Lung (tissue), 11 donors: ENCODE measurements at regions not wholly inside any gene's neighbourhood (a gene's known extent, or its start where the extent isn't known, plus 50 kb on each side); places are given as distances from the start of the nearest gene placed in this dataset.

Experiments
- ATAC-seq: fragments of 200-7000 bp; cut with Tn5 transposase; one replicate; pipeline ENCODE4 v1.9.1; 2020; ENCODE audit warnings: moderate number of reproducible peaks; ENCODE audit not compliant: insufficient read depth, low FRiP score
- DNase-seq, 3 donors: peaks; one replicate each; pipeline ENCODE4 v3.0.0-alpha.2; 2013 to 2017
- H3K27ac ChIP-seq, 2 donors: one replicate each; pipeline ENCODE4 v1.5.1; 2013; ENCODE audit warnings: mild to moderate bottlenecking in 2 of 2, moderate library complexity in 2 of 2, control low read depth in 1 of 2, inconsistent platforms in 1 of 2, low read depth in 1 of 2, low read length in 1 of 2
- H3K27me3 ChIP-seq, 3 donors: one replicate each; pipeline ENCODE4 v1.5.1; 2013; ENCODE audit warnings: low read length in 2 of 3; ENCODE audit not compliant: control insufficient read depth in 3 of 3, insufficient read depth in 3 of 3
- H3K36me3 ChIP-seq, 4 donors: one replicate each; pipeline ENCODE4 v1.5.1; 2013; ENCODE audit warnings: low read length in 4 of 4, mild to moderate bottlenecking in 1 of 4, moderate library complexity in 1 of 4; ENCODE audit not compliant: control insufficient read depth in 4 of 4, insufficient read depth in 4 of 4
- H3K4me1 ChIP-seq, 5 donors: one replicate each; pipeline ENCODE4 v1.5.1; 2013; ENCODE audit warnings: low read length in 5 of 5, mild to moderate bottlenecking in 2 of 5, moderate library complexity in 1 of 5; ENCODE audit not compliant: control insufficient read depth in 5 of 5, insufficient read depth in 5 of 5
- H3K4me3 ChIP-seq: one replicate; pipeline ENCODE4 v1.5.1; 2013; ENCODE audit warnings: mild to moderate bottlenecking, control low read depth, moderate library complexity
- H3K9ac ChIP-seq, 2 donors: one replicate each; pipeline ENCODE4 v1.5.1; 2013; ENCODE audit warnings: low read length in 2 of 2, control low read depth in 1 of 2; ENCODE audit not compliant: insufficient read depth in 1 of 2
- H3K9me3 ChIP-seq, 4 donors: one replicate each; pipeline ENCODE4 v1.5.1; 2013; ENCODE audit warnings: low read length in 3 of 4, mild to moderate bottlenecking in 1 of 4, moderate library complexity in 1 of 4; ENCODE audit not compliant: control insufficient read depth in 4 of 4, insufficient read depth in 3 of 4
- WGBS, 2 donors: extraction: QIAGEN DNeasy Blood & Tissue Kit; methylation state at CpG; one replicate each; pipeline ENCODE4 v1.1.7; 2013; 5-methylcytosine and 5-hydroxymethylcytosine counted together
- TF ChIP-seq, protein P1 (sequence below): IDR thresholded peaks from 2 replicates; pipeline ENCODE4 v1.5.1; 2012; ENCODE audit warnings: mild to moderate bottlenecking; ENCODE audit errors: control extremely low read depth, extremely low read depth
- donor health status: control.
- donor health status: control.
- donor health status: Bipolar disorder and iron deficiency.
- donor health status: healthy.
- donor health status: DM: yes; HTN: yes; CAD: no.

DNA sequence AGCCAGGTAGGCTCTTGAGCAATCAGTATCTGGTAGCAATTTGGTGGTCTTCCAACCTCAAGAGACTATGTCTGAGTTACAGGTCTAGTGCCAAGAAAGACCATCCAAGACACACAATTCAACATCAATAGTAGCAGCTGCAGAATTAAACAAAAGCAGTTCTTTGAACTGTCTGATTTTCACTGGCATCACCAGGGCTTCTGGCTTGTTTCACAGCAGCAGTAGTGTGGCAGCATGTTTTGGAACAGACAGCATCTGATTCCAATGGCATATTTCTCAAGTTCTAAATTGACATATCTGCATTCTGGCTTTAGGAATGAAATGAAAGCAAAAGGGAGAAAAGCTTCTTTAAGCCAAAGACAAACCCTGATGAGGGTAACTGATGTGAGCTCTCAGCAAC is 334.7 kb upstream of the PRMT6 start:
- peak in 2 of 3 donors; percentile 25 to 32 for DNase-seq
- H3K9ac ChIP-seq: peak overlapping the region in 1 of 2 donors; percentile 68
- peaks cover 0 to 5% (median under 1%) of the 10 kb centered on the region in 4 donors for H3K9me3 ChIP-seq
- H3K27ac ChIP-seq: no peak overlapping the region
- H3K4me1 ChIP-seq: peaks cover 0 to 25% (median 0%) of the 10 kb centered on the region in 5 donors
- H3K27me3 ChIP-seq: no peaks in the 10 kb centered on the region
- ATAC-seq: no peak
- no peaks in the 10 kb centered on the region for H3K36me3 ChIP-seq
- no peak overlapping the region for H3K4me3 ChIP-seq
- TF ChIP-seq, protein P1, sequence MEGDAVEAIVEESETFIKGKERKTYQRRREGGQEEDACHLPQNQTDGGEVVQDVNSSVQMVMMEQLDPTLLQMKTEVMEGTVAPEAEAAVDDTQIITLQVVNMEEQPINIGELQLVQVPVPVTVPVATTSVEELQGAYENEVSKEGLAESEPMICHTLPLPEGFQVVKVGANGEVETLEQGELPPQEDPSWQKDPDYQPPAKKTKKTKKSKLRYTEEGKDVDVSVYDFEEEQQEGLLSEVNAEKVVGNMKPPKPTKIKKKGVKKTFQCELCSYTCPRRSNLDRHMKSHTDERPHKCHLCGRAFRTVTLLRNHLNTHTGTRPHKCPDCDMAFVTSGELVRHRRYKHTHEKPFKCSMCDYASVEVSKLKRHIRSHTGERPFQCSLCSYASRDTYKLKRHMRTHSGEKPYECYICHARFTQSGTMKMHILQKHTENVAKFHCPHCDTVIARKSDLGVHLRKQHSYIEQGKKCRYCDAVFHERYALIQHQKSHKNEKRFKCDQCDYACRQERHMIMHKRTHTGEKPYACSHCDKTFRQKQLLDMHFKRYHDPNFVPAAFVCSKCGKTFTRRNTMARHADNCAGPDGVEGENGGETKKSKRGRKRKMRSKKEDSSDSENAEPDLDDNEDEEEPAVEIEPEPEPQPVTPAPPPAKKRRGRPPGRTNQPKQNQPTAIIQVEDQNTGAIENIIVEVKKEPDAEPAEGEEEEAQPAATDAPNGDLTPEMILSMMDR: no peak

DNA sequence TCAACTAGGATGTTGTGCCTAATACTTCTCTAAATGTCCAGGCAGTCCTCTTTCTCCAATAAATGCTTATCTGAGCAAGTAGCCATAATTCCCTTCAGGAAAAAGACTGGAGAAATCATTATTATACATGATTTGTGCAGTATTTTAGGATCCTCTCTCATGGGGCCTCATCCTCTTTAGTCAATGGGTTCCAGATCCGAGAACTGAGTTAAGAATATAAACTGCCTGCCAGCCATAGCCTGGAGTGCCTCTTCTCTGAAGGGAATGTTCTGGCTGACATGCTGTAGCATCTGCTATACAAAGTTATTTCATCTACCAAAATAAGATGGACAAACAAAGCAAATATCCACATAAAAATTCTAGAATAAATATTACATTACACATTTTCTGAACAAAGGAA is 334.0 kb upstream of the PRMT6 start:
- Histone ChIP-seq H3K4me1 (peaks cover 0 to 24% (median 0%) of the 10 kb centered on the region in 5 donors), H3K27ac (no peak overlapping the region), H3K9ac (no peak overlapping the region), H3K9me3 (peaks cover 0 to 5% (median under 1%) of the 10 kb centered on the region in 4 donors), H3K27me3 (no peaks in the 10 kb centered on the region), H3K36me3 (no peaks in the 10 kb centered on the region), H3K4me3 (no peak overlapping the region)
- 0 to 52% methylated on average over 1 of the region's 1 CpG for WGBS, 2 donors
- DNase-seq (no peak), ATAC-seq (no peak)
- TF ChIP-seq, protein P1: no peak

DNA sequence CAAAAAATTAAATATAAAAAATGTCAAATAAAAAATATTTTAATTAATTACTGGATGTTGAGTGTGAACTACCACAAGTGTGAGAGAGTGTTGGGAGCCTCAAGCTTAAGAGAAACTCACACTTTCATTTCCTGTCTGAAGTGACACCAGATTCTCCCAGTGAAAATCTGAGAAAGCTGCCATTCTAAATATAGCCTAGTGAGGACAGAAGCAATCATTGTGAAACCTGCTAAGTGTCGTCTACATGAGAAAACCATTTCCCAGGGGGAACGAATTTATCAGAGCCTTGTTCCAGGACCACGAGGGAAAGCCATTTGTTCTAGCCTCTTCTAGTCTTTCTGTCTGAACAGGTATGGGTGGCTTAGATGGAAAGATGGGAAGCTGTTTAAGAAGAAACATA is 329.3 kb upstream of the PRMT6 start:
- peak in 1 of 3 donors; percentile 11 for DNase-seq
- H3K36me3 ChIP-seq: no peaks in the 10 kb centered on the region
- 17 to 23% methylated on average over 3 of the region's 3 CpGs for WGBS, 2 donors

More for the DNA sequence above, 329.3 kb upstream of the PRMT6 start:
- Histone ChIP-seq H3K27ac (no peak overlapping the region), H3K4me3 (no peak overlapping the region), H3K9ac (no peak overlapping the region), H3K27me3 (no peaks in the 10 kb centered on the region), H3K9me3 (peaks cover 0 to 5% (median 0%) of the 10 kb centered on the region in 4 donors), H3K4me1 (peaks cover 0 to 6% (median 0%) of the 10 kb centered on the region in 5 donors)
- TF ChIP-seq, protein P1: no peak
- no peak for ATAC-seq
